GM18520 (cell line): ENCODE measurements at regions not wholly inside any gene's neighbourhood (a gene's known extent, or its start where the extent isn't known, plus 50 kb on each side); places are given as distances from the start of the nearest gene placed in this dataset.

Source experiments
- ATAC-seq: cut with Tn5 transposase; IDR thresholded peaks from one replicate; pipeline ENCODE4 v1.9.1; 2021; ENCODE audit not compliant: unreplicated experiment

DNA sequence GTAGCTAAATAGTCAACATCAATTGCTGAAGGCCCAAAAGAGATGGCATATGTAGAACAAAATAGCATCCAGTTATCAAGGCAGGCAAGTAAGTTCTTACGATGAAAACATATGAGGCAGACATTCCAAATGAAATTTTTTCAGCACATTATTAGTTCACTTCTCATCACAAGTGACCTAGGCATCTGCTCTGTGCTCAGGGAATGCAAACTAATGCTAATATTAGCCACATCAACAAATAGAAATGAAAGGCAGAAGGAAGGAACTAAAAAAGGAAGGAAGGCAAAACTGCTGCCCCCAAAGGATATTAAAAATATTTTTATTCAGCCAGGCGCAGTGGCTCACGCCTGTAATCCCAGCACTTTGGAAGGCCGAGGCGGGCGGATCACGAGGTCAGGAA, 51.2 kb upstream of the ROCK1 start:
- ATAC-seq: no peak

DNA sequence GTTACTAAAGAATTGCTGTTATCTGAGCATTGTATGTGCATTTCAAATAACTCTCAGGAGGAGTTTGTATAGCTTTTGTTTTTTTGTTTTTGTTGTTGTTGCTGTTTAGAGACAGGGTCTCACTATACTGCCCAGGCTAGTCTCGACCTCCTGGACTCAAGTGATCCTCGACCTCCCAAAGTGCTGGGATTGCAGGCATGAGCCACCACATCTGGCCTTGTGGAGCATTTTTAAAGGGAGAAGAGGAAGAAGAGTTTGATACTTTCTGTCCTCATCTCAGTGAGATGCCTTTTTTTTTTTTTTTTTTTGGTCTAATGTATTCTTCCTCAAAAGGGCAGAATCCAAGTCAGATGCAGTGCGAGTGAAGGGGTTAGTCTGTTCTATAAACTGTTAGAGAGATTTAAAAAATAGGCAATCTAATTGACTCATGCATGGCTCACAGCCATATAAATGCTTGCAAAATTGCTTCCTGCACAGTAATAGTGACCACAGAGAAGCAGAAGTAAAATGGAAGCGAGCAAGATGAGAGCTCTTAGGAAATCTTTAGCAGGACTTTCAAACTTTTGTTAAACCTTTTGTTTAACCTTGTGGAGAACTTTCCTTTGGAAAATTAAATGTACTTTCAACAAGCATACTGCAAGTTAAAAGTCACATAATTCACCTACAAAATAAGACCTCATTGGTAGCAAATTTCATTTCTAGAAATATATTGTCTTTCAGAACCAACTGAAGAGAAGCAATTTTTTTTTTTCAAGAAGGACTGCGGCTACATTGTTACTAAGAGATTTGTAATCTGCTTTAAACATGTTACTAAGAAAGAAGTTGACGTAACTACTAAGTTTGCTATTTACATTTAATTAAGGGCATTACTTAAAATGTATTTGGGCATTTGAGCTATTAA, 52.3 kb upstream of the ROCK1 start:
- ATAC-seq: no peak

DNA sequence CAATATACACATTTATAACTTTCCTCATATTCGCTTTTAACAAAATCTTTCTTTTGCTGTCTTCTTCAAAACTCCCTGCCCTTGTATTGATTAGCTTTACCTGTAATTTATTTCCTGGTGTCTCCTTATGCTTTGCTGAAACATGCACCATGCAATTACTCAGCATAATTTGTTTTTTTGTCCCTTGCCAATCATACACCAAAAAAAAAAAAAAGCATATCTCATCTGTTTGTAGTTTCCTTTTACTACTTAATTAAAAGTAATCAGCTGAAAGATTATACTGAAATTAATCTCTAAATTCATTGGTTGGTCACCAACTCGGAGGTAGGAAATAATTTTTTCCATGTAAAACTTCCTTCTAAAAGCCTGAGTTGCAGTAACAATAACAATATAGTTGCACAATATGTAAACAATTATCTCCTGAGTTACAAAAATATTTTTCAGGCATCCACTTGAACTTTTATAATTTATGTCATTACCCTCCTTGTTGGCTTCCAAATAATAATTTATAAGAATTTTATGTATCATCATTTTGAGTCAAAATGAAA, 53.0 kb upstream of the ROCK1 start:
- no peak for ATAC-seq

DNA sequence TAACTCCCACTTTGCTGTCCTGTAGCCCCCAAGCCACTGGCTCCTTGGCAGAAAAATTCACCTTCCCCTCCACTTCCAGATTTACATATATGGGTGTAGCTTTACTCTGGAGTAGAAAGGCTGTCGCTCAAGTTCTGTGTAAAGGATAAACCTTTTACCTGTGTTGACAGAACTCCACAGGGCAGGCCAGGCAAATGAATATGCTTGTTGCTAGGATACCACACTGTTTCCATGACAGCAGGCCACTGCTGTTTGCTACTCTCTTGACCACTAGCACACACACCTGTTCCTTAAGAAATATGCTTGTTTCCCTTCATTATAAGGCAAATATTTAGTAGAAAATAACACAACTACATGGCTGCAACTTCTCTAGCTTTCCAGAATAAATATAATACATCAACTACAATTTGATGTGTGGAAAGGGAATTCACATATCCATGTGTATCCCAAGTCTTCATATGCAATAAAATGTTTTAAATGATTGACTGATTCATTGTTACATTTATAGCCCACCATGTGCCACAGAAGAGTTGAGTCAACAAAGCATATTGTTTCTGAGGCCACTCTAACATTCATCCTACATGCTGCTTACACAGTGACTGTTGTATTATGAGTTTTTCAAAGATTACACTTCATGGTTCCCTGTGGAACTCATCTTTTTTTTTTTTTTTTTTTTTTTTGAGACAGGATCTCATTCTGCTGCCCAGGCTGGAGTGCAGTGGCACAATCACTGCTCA, 56.2 kb upstream of the ROCK1 start:
- ATAC-seq: no peak

DNA sequence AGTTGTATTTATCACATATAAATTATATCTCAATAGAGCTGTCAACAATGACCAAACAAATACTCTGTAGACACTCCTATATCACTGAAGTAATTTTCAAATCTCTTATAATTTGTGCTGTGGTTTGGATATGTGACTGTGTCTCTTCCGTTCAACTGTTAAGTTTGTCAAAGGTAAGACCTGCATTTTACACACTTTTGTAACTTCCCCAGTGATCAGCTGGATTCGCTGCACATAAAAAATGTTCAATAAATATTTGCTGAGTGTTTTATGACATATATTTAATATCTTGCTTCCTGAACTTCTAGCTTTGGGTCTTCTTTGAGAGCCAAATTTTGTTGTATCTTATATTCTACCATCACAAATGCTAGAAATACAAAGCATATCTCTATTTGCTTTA, 57.3 kb upstream of the ROCK1 start:
- ATAC-seq: no peak

DNA sequence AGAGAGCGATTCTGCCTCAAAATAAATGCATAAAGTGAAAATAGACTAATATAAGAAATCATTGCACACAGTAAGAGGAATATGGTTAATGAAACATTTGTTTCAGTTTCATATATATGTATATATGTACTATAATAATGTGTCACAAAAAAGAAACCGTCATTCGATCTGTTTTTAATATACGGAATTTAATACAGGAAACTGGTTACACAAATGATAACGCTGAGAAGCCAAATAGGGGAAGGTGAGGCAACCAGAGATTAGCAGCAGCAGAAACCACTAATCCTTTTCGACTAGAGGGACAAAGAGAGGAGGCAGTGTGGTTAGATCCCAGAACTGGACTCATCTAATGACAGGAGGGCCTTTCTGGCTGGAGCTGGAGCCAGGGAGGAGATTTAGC, 64.2 kb upstream of the GREB1L start:
- ATAC-seq: no peak

DNA sequence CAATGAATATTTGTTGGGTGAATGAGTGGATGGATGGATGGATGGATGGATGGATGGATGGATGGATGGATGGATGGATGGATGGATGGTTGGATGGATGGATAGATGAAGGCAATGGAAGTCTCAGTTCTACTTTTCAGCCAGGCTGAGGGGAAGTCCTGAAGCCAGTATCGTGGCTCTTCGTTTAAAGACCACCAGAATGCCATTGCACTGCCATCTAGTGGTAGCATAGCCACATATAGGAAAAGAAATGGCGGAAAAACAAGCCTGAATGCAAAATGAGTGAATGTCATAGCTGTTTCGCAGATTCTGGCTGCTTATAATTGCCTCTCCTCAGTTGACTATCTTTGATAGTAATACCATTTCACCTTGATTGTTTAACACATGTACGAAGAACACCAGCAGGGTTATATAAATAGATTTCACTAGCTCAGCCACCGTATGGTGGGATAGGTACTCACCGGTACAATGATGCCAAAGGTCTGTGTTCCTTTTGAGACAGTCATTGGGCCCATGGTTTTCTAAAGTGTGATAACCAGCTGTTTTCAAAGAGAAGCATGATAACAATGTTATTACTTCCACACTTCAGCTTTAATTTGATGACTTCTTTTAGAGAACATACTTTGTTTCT, 62.3 kb upstream of the GREB1L start:
- peak; percentile 65 for ATAC-seq

DNA sequence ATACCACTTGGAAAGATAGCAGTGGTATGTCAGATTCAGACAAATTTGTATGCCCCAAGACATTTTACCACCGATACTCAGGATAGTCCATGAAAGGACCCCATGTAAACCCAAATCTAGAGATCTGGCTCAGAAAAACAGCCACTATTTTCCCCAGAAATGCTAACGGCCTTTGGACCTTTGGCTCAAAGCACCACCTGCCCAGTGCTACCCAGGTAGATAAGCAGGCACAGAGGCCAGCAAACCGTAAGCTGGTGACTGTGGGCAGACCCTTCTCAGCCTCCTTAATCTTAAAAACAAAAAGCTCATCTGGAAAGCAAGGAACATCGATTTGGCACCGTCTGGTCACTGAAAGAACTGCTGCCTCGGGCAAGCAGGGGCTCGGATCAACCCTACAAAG, 61.4 kb upstream of the GREB1L start:
- no peak for ATAC-seq

DNA sequence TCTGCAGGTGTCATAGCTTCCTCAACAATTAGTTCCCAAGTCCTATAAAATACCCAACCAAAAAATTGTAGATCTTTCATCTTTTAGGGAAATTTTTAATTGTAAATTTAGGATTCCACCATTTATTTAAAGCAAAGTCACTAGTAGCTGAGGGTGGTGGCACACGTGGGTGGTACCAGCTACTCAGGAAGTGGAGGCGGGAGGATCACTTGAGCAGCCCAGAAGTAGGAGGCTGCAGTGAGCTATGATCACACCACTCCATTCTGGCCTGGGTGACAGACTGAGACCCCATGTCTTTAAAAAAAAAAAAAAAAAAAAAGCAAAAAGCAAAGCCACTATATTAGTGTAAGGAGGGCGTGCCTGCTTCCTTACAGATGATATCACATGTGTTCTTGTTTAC, 60.3 kb upstream of the GREB1L start:
- ATAC-seq: no peak

DNA sequence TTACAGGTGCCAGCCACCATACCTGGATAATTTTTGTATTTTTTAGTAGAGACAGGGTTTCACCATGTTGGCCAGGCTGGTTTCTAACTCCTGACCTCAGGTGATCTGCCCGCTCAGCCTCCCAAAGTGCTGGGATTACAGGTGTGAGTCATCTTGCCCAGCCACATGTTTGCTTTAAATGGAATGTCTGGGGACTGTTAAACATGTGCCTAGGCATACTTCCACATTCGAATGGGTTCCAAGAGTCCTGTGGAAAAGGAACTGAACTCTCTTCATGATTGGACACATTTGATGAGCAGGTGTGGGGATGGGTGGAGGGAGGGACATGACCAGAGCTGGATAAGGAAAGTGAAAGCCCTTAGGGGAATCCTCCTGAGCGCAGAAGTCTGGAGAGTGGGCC, 58.4 kb upstream of the GREB1L start:
- ATAC-seq: no peak

DNA sequence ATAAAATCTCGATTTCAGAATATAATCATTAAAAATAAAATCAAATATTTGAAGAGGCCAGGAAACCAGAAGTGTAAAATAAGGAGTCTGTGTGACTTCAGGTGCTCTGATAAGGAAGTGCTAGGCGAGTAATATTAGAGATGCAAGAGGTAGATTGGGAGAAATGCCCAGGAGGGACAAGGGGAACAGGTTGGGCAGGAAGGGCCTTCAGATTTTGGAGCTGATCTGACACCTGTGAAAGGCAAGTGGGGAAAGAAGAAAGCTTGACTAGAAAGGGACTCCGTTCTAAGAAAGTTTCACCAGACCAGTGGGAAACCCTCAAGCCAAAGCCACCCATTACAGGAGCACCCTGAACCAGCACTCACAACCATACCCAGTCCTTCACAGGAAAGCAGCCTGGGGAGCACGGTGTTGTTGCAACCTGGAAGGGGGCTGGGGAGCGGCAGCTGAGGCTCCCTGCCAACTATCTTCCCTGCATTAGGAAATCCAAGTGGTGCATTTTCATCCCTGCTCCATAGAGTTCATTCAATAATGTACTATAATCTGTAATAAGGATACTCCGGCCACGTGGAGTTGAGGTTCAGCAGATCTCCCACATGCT, 57.5 kb upstream of the GREB1L start:
- no peak for ATAC-seq

DNA sequence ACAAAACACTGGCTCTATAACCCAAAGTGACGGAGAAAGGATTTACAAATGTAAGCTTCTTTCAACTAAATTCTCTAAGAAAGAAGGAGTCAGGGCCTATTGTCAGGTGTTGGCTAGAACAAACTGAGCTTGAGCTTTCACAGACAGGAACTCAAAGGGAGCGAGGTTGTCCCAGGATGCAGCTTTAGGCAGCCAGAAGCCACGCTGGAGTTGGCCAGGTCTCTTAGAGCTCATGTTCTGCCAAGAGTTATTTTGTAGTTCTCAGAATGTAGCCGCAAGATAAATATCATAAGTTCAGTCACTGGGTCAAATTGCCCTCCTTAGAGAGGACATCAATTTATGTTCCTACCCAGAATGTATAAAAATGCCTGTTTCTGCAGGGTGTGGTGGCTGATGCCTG, 54.1 kb upstream of the GREB1L start:
- ATAC-seq: no peak

DNA sequence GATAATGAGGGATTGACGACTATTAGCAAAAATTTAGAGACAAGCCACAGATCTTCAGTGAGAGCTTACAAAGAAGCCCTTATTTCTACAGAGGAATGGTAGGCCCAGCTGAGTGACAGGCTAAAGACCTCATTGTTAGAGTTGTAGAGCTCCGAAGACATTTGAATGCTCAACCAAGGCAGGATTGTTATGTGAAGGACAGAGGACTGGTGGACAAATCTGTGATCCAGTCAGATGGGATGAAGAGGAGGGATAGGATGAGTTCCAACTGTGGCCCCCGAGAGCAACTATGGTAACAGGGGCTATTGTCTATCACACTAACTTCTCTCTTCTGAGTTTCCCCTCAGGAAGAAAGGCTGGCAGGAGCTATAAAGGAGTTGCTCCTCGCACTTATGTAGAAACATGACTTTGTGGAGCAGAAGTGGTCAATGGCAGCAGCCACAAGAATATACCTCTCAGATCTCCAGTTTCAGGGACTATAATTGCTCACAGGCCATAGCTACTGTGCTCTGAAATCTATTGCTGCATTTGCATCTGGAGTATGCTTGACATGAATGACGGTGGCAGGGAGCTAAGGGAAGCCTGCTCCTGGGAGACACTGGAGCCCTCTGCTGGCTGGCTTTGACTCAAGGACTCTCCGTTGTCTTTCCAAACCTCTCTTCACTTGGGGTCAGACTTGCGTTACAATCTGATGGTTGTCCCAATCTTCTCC, 50.3 kb upstream of the GREB1L start:
- ATAC-seq: no peak
